Naive thymus-derived CD4-positive, alpha-beta T cell (primary cell): ENCODE measurements at regions not wholly inside any gene's neighbourhood (a gene's known extent, or its start where the extent isn't known, plus 50 kb on each side); places are given as distances from the start of the nearest gene placed in this dataset.

Experiments
- ATAC-seq: fragments of 150-1000 bp; cut with Tn5 transposase; 2 replicates; pipeline ENCODE4 v1.10.0; 2021; ENCODE audit warnings: mild to moderate bottlenecking, moderate library complexity
- CTCF ChIA-PET: fragments of 350-600 bp; sonication (Branson Sonifier 250); formaldehyde crosslinking; loops from one replicate; lab custom pipeline; 2021; ENCODE audit warnings: antibody characterized with exemption; lab: Charles Lee
- POLR2A ChIA-PET: fragments of 350-600 bp; sonication (Branson Sonifier 250); formaldehyde crosslinking; loops from one replicate; lab custom pipeline; 2021; ENCODE audit warnings: antibody characterized with exemption, inconsistent platforms; lab: Charles Lee
- DNase-seq, 9 donors: peaks; one replicate each; pipeline versions ENCODE4 v3.0.0 to v3.0.0-alpha.2; 2020 to 2022; ENCODE audit warnings: mixed read lengths in 1 of 9
- H3K27ac ChIP-seq: one replicate; pipeline ENCODE4 v1.7.0; 2013; ENCODE audit warnings: mild to moderate bottlenecking, low read depth, low read length, moderate library complexity
- H3K27me3 ChIP-seq, 2 donors: one replicate each; pipeline ENCODE4 v1.7.0; 2013; ENCODE audit warnings: low read length in 2 of 2, mild to moderate bottlenecking in 2 of 2, moderate library complexity in 2 of 2; ENCODE audit not compliant: control insufficient read depth in 2 of 2, insufficient read depth in 2 of 2
- H3K36me3 ChIP-seq, 3 experiments: 1 replicate in 2 of 3; 2 replicates in 1 of 3; pipeline ENCODE4 v1.7.0; 2013; ENCODE audit warnings: low read length in 3 of 3, mild to moderate bottlenecking in 3 of 3, moderate library complexity in 1 of 3; ENCODE audit not compliant: insufficient read depth in 3 of 3, control insufficient read depth in 2 of 3
- H3K4me1 ChIP-seq, 2 donors: one replicate each; pipeline ENCODE4 v1.7.0; 2013; ENCODE audit warnings: low read length in 2 of 2, mild to moderate bottlenecking in 2 of 2, moderate library complexity in 1 of 2; ENCODE audit not compliant: control insufficient read depth in 2 of 2, insufficient read depth in 2 of 2
- H3K4me3 ChIP-seq: 2 replicates; pipeline ENCODE4 v1.7.0; 2013; ENCODE audit warnings: mild to moderate bottlenecking, low read length
- H3K9me3 ChIP-seq, 3 experiments: 1 replicate in 2 of 3; 2 replicates in 1 of 3; pipeline ENCODE4 v1.7.0; 2013; ENCODE audit warnings: low read length in 3 of 3; ENCODE audit not compliant: control insufficient read depth in 2 of 3
- H3K27ac Mint-ChIP-seq, 9 donors: one replicate each; pipeline ENCODE4 v1.8.0; 2020 to 2022; ENCODE audit warnings: mixed read lengths in 9 of 9, mild to moderate bottlenecking in 8 of 9, moderate library complexity in 5 of 9, inconsistent platforms in 2 of 9
- H3K27me3 Mint-ChIP-seq, 5 donors: one replicate each; pipeline ENCODE4 v1.8.0; 2021 to 2022; ENCODE audit warnings: mixed read lengths in 5 of 5, mild to moderate bottlenecking in 1 of 5
- H3K36me3 Mint-ChIP-seq, 5 donors: one replicate each; pipeline ENCODE4 v1.8.0; 2020 to 2022; ENCODE audit warnings: mixed read lengths in 5 of 5, mild to moderate bottlenecking in 3 of 5, inconsistent platforms in 1 of 5
- H3K4me1 Mint-ChIP-seq, 7 donors: one replicate each; pipeline ENCODE4 v1.8.0; 2020 to 2022; ENCODE audit warnings: mixed read lengths in 7 of 7, mild to moderate bottlenecking in 3 of 7, inconsistent platforms in 1 of 7
- H3K4me3 Mint-ChIP-seq, 10 donors: one replicate each; pipeline ENCODE4 v1.8.0; 2020 to 2022; ENCODE audit warnings: mild to moderate bottlenecking in 10 of 10, mixed read lengths in 10 of 10, moderate library complexity in 6 of 10, inconsistent platforms in 2 of 10
- H3K9me3 Mint-ChIP-seq, 11 donors: one replicate each; pipeline ENCODE4 v1.8.0; 2020 to 2022; ENCODE audit warnings: mixed read lengths in 11 of 11, mild to moderate bottlenecking in 4 of 11, inconsistent platforms in 1 of 11, moderate library complexity in 1 of 11
- intact Hi-C, 2 donors: fragments of 100-400 bp; cut with micrococcal nuclease; formaldehyde crosslinking; loops; one replicate each; pipeline ENCODE4 v1.15.1; 2023

- H3K9me3 Mint-ChIP-seq, result peaks cover 0 to 12% (median 4%) of the 10 kb centered on the region in 11 donors
- H3K27me3 Mint-ChIP-seq, result peaks cover 0 to 6% (median 4%) of the 10 kb centered on the region in 5 donors
- H3K4me1 Mint-ChIP-seq, result no peaks in the 10 kb centered on the region
- intact Hi-C loops, result no loop called here
- ATAC-seq (no peak), DNase-seq (no peak)
- H3K27ac Mint-ChIP-seq, result no peak overlapping the region
- CTCF ChIA-PET, result no interaction called here
- Histone ChIP-seq H3K36me3 (no peaks in the 10 kb centered on the region), H3K4me1 (no peaks in the 10 kb centered on the region), H3K4me3 (no peak overlapping the region), H3K27ac (no peak overlapping the region), H3K27me3 (no peaks in the 10 kb centered on the region), H3K9me3 (no peaks in the 10 kb centered on the region)
- POLR2A ChIA-PET, result no interaction called here
- H3K36me3 Mint-ChIP-seq, result no peaks in the 10 kb centered on the region
- H3K4me3 Mint-ChIP-seq, result no peak overlapping the region
These were observed 241.7 kb downstream of the SOX9 start for GRCh38 chr17:72362376-72363088.

GRCh38 chr17:72363089-72363610, 242.3 kb downstream of the SOX9 start:
- Histone ChIP-seq H3K4me1 (no peaks in the 10 kb centered on the region), H3K9me3 (no peaks in the 10 kb centered on the region), H3K27ac (no peak overlapping the region), H3K4me3 (no peak overlapping the region), H3K27me3 (no peaks in the 10 kb centered on the region), H3K36me3 (no peaks in the 10 kb centered on the region)
- CTCF ChIA-PET, result no interaction called here
- no peaks in the 10 kb centered on the region for H3K36me3 Mint-ChIP-seq
- peaks cover 0 to 6% (median 4%) of the 10 kb centered on the region in 5 donors for H3K27me3 Mint-ChIP-seq
- H3K4me1 Mint-ChIP-seq, result no peaks in the 10 kb centered on the region
- DNase-seq (no peak), ATAC-seq (no peak)
- H3K9me3 Mint-ChIP-seq, result peaks cover 0 to 13% (median 4%) of the 10 kb centered on the region in 11 donors
- intact Hi-C loops, result no loop called here
- H3K27ac Mint-ChIP-seq, result no peak overlapping the region
- POLR2A ChIA-PET, result no interaction called here
- H3K4me3 Mint-ChIP-seq, result no peak overlapping the region

- intact Hi-C loops, result no loop called here
- Histone ChIP-seq H3K4me3 (no peak overlapping the region), H3K4me1 (no peaks in the 10 kb centered on the region), H3K36me3 (no peaks in the 10 kb centered on the region), H3K27me3 (no peaks in the 10 kb centered on the region), H3K27ac (no peak overlapping the region), H3K9me3 (no peaks in the 10 kb centered on the region)
- Mint-ChIP-seq H3K27me3 (peaks cover 0 to 6% (median 4%) of the 10 kb centered on the region in 5 donors), H3K27ac (no peak overlapping the region), H3K4me3 (no peak overlapping the region), H3K9me3 (peaks cover 0 to 13% (median 2%) of the 10 kb centered on the region in 11 donors), H3K4me1 (no peaks in the 10 kb centered on the region), H3K36me3 (peaks cover 0 to 3% (median 0%) of the 10 kb centered on the region in 5 donors)
- no peak for ATAC-seq
- DNase-seq, result no peak
- ChIA-PET CTCF (no interaction called here), POLR2A (no interaction called here)
These were observed 245.1 kb downstream of the SOX9 start for GRCh38 chr17:72365857-72366414.

DNA sequence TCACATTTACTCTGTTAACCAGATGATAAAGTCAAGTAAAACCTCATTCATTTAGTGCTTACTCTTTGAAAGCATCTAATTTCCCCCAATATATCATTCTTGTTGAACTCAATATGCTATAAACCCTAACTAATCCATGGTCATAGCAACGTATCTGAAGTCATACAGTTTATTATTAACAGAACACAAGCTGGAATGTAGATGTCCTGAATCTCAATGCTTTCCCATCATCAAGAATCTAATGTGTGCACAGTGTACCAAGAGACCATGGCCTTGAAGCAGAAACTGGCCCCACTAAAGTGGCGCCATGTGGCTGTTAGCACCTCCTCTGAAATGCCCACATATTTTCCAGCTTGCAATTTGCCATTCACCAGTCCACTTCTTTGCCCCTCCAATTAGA, 245.8 kb downstream of the SOX9 start:
- Histone ChIP-seq H3K4me3 (no peak overlapping the region), H3K27me3 (no peaks in the 10 kb centered on the region), H3K27ac (no peak overlapping the region), H3K36me3 (no peaks in the 10 kb centered on the region), H3K4me1 (no peaks in the 10 kb centered on the region), H3K9me3 (no peaks in the 10 kb centered on the region)
- ChIA-PET CTCF (no interaction called here), POLR2A (no interaction called here)
- H3K36me3 Mint-ChIP-seq, result peaks cover 0 to 3% (median 0%) of the 10 kb centered on the region in 5 donors
- H3K27ac Mint-ChIP-seq, result no peak overlapping the region
- H3K4me1 Mint-ChIP-seq, result no peaks in the 10 kb centered on the region
- intact Hi-C loops, result no loop called here
- no peak overlapping the region for H3K4me3 Mint-ChIP-seq
- no peak for ATAC-seq
- H3K9me3 Mint-ChIP-seq, result peaks cover 0 to 13% (median 2%) of the 10 kb centered on the region in 11 donors
- DNase-seq, result no peak
- H3K27me3 Mint-ChIP-seq, result peaks cover 0 to 6% (median 4%) of the 10 kb centered on the region in 5 donors

DNA sequence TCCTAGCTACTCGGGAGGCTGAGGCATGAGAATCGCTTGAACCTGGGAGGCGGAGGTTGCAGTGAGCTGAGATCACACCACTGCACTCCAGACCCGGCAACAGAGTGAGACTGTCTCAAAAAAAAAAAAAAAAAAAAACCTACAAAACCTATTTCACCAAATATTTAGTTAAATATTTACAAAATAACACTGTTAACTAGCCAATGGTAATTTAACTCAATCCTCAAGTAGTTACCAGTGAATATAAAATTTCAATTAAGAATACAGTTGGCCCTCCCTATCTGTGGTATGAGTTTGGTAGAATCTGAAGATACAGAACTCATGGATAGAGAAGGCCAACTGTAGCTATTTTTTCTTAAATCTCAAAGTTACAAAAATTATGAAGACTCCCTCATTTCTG, 247.4 kb downstream of the SOX9 start:
- no peaks in the 10 kb centered on the region for H3K4me1 Mint-ChIP-seq
- H3K27me3 ChIP-seq, result no peaks in the 10 kb centered on the region
- no peaks in the 10 kb centered on the region for H3K36me3 ChIP-seq
- H3K27ac Mint-ChIP-seq, result no peak overlapping the region
- H3K9me3 ChIP-seq, result no peaks in the 10 kb centered on the region
- intact Hi-C loops, result no loop called here
- H3K27me3 Mint-ChIP-seq, result peaks cover 0 to 3% (median 0%) of the 10 kb centered on the region in 5 donors
- H3K9me3 Mint-ChIP-seq, result peaks cover 0 to 9% (median 0%) of the 10 kb centered on the region in 11 donors
- ChIA-PET CTCF (no interaction called here), POLR2A (no interaction called here)
- no peaks in the 10 kb centered on the region for H3K4me1 ChIP-seq
- no peak overlapping the region for H3K27ac ChIP-seq
- H3K4me3 Mint-ChIP-seq, result no peak overlapping the region
- ATAC-seq (no peak), DNase-seq (no peak)
- no peak overlapping the region for H3K4me3 ChIP-seq
- H3K36me3 Mint-ChIP-seq, result peaks cover 0 to 3% (median 0%) of the 10 kb centered on the region in 5 donors

GRCh38 chr17:72369366-72369765, 248.5 kb downstream of the SOX9 start:
- H3K27me3 Mint-ChIP-seq, result peaks cover 0 to 7% (median 0%) of the 10 kb centered on the region in 5 donors
- no peak overlapping the region for H3K27ac Mint-ChIP-seq
- peaks cover 0 to 8% (median 0%) of the 10 kb centered on the region in 11 donors for H3K9me3 Mint-ChIP-seq
- ATAC-seq, result no peak
- H3K36me3 Mint-ChIP-seq, result peaks cover 0 to 3% (median 0%) of the 10 kb centered on the region in 5 donors
- intact Hi-C loops, result no loop called here
- Histone ChIP-seq H3K4me1 (no peaks in the 10 kb centered on the region), H3K27me3 (no peaks in the 10 kb centered on the region), H3K4me3 (no peak overlapping the region), H3K36me3 (no peaks in the 10 kb centered on the region), H3K27ac (no peak overlapping the region), H3K9me3 (no peaks in the 10 kb centered on the region)
- ChIA-PET CTCF (no interaction called here), POLR2A (no interaction called here)
- no peaks in the 10 kb centered on the region for H3K4me1 Mint-ChIP-seq
- DNase-seq, result no peak
- no peak overlapping the region for H3K4me3 Mint-ChIP-seq
